ENCODE measurements at regions not wholly inside any gene's neighbourhood (a gene's known extent, or its start where the extent isn't known, plus 50 kb on each side); places are given as distances from the start of the nearest gene placed in this dataset.

DNA sequence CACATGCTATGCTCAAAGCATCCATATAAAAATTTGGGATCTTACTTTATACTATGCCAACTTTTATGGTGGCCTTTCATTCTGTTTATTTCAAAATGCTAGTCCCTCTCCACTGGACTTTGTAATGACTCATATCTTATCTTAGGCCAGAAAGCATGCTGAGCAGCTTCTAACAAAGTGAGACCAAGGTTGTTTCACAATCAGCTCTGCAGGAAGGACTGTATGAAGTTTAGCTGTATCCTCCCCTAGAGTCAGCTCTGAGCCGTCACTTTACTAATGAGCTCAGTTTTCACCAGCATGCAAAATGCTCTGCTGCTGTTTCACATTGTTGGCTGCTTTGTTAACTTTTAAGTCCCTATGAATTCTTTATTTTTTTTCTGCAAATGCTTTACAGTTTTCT lies 1608.8 kb downstream of the OLFM4 start:
- H3K36me3 Mint-ChIP-seq: no peaks in the 10 kb centered on the region
- no peak overlapping the region for H3K27ac ChIP-seq (ENCODE audit: insufficient read depth, low read length, poor library complexity, severe bottlenecking)
- no peaks in the 10 kb centered on the region for H3K27me3 ChIP-seq (ENCODE audit: control insufficient read depth, insufficient read depth, low read length)
- no peak overlapping the region for H3K27ac Mint-ChIP-seq
- no peaks in the 10 kb centered on the region for H3K4me1 ChIP-seq (ENCODE audit: control insufficient read depth, insufficient read depth, low read length, poor library complexity, severe bottlenecking)
- H3K36me3 ChIP-seq (ENCODE audit: control insufficient read depth, insufficient read depth, low read length): no peaks in the 10 kb centered on the region
- no peak overlapping the region for H3K4me3 Mint-ChIP-seq
- H3K9me3 Mint-ChIP-seq: peaks cover 0 to 8% (median 7%) of the 10 kb centered on the region in 7 donors
- H3K9me3 ChIP-seq (ENCODE audit: control insufficient read depth in 2 of 2, low read length in 2 of 2): peaks cover 0 to 2% of the 10 kb centered on the region in 2 experiments
- DNase-seq (no peak), ATAC-seq (ENCODE audit: low read depth in 2 of 2) (no peak)
- no peaks in the 10 kb centered on the region for H3K27me3 Mint-ChIP-seq
- no peak overlapping the region for H3K4me3 ChIP-seq (ENCODE audit: low read depth, low read length)
- H3K4me1 Mint-ChIP-seq: no peaks in the 10 kb centered on the region

DNA sequence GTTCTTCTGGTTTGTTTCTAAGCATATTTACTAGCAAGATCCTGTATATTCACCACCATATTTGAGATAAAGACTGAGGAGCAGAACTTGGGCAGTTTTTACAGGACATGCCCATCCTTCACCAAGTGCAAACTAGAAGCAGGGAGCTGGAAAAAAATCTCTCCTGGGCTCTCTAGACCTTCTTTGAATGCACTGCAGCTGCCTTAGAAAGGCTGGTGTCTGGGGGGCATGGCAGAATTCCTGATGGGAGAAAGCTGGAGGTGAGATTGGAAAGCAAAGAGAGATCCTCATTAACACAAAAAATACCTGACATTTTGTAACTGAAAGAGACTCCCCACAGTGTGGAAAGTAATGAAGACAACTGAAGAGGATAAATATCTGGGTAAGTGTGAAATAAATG lies 1612.1 kb downstream of the OLFM4 start:
- H3K4me1 ChIP-seq (ENCODE audit: control insufficient read depth, insufficient read depth, low read length, poor library complexity, severe bottlenecking): no peaks in the 10 kb centered on the region
- H3K27me3 ChIP-seq (ENCODE audit: control insufficient read depth, insufficient read depth, low read length): no peaks in the 10 kb centered on the region
- no peak overlapping the region for H3K27ac ChIP-seq (ENCODE audit: insufficient read depth, low read length, poor library complexity, severe bottlenecking)
- ATAC-seq (ENCODE audit: low read depth in 2 of 2) (no peak), DNase-seq (no peak)
- no peaks in the 10 kb centered on the region for H3K4me1 Mint-ChIP-seq
- H3K36me3 Mint-ChIP-seq: no peaks in the 10 kb centered on the region
- no peak overlapping the region for H3K4me3 ChIP-seq (ENCODE audit: low read depth, low read length)
- no peak overlapping the region for H3K4me3 Mint-ChIP-seq
- H3K27ac Mint-ChIP-seq: no peak overlapping the region
- H3K9me3 Mint-ChIP-seq: peaks cover 0 to 13% (median 9%) of the 10 kb centered on the region in 7 donors
- H3K36me3 ChIP-seq (ENCODE audit: control insufficient read depth, insufficient read depth, low read length): no peaks in the 10 kb centered on the region
- no peaks in the 10 kb centered on the region for H3K27me3 Mint-ChIP-seq
- peaks cover 0 to 4% of the 10 kb centered on the region in 2 experiments for H3K9me3 ChIP-seq (ENCODE audit: control insufficient read depth in 2 of 2, low read length in 2 of 2)

DNA sequence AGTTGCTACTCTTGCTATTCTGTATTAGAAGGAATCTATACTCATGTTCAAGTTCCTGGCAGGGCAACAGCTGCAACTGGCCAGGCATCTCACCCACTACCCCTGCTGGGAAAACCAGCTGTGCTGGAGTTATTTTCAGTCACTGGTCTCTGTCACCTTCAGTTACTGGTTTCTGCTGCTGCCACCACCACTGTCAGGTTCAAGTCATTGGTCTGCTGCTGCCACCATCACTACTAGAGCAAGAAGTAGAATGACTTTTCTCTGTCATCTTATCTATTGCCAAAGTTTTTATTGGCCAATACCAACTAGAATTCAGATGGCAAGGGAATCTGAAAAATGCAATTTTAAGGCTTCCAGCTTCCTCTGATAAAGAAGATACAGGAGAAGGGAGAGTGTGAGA lies 1615.2 kb downstream of the OLFM4 start:
- Mint-ChIP-seq H3K27ac (no peak overlapping the region), H3K4me1 (no peaks in the 10 kb centered on the region), H3K27me3 (no peaks in the 10 kb centered on the region), H3K4me3 (no peak overlapping the region), H3K9me3 (peaks cover 3 to 12% (median 8%) of the 10 kb centered on the region in 7 donors), H3K36me3 (no peaks in the 10 kb centered on the region)
- ATAC-seq (ENCODE audit: low read depth in 2 of 2): no peak
- no peaks in the 10 kb centered on the region for H3K27me3 ChIP-seq (ENCODE audit: control insufficient read depth, insufficient read depth, low read length)
- no peak overlapping the region for H3K27ac ChIP-seq (ENCODE audit: insufficient read depth, low read length, poor library complexity, severe bottlenecking)
- no peak overlapping the region for H3K4me3 ChIP-seq (ENCODE audit: low read depth, low read length)
- H3K9me3 ChIP-seq (ENCODE audit: control insufficient read depth in 2 of 2, low read length in 2 of 2): peaks cover 4 to 6% of the 10 kb centered on the region in 2 experiments
- DNase-seq: no peak
- no peaks in the 10 kb centered on the region for H3K4me1 ChIP-seq (ENCODE audit: control insufficient read depth, insufficient read depth, low read length, poor library complexity, severe bottlenecking)
- H3K36me3 ChIP-seq (ENCODE audit: control insufficient read depth, insufficient read depth, low read length): no peaks in the 10 kb centered on the region

DNA sequence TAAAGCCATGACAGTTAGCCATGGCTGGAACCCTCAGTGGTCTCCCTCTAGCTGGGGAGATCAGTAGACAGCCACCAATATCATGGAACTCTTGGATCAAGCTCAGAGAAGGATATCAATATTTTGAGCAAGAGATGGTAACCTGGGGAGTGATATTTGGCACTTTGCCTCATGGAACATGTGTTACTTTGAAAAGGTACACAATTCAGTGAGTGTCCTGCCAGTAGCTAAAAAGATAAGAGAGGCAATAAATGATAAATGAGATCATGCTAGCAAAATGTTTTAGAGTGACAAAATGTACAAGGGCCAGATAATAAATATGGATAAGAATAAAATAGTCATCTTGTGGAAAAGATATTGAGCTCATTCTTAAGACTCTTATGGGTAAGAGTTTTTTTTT lies 1618.7 kb downstream of the OLFM4 start:
- H3K27ac Mint-ChIP-seq: no peak overlapping the region
- H3K9me3 ChIP-seq (ENCODE audit: control insufficient read depth in 2 of 2, low read length in 2 of 2): peaks cover 4 to 9% of the 10 kb centered on the region in 2 experiments
- H3K36me3 Mint-ChIP-seq: no peaks in the 10 kb centered on the region
- H3K4me3 ChIP-seq (ENCODE audit: low read depth, low read length): no peak overlapping the region
- H3K36me3 ChIP-seq (ENCODE audit: control insufficient read depth, insufficient read depth, low read length): no peaks in the 10 kb centered on the region
- H3K4me3 Mint-ChIP-seq: no peak overlapping the region
- no peaks in the 10 kb centered on the region for H3K4me1 ChIP-seq (ENCODE audit: control insufficient read depth, insufficient read depth, low read length, poor library complexity, severe bottlenecking)
- H3K27me3 ChIP-seq (ENCODE audit: control insufficient read depth, insufficient read depth, low read length): no peaks in the 10 kb centered on the region
- DNase-seq (no peak), ATAC-seq (ENCODE audit: low read depth in 2 of 2) (no peak)
- H3K4me1 Mint-ChIP-seq: no peaks in the 10 kb centered on the region
- no peaks in the 10 kb centered on the region for H3K27me3 Mint-ChIP-seq
- no peak overlapping the region for H3K27ac ChIP-seq (ENCODE audit: insufficient read depth, low read length, poor library complexity, severe bottlenecking)
- peaks cover 3 to 18% (median 9%) of the 10 kb centered on the region in 7 donors for H3K9me3 Mint-ChIP-seq

DNA sequence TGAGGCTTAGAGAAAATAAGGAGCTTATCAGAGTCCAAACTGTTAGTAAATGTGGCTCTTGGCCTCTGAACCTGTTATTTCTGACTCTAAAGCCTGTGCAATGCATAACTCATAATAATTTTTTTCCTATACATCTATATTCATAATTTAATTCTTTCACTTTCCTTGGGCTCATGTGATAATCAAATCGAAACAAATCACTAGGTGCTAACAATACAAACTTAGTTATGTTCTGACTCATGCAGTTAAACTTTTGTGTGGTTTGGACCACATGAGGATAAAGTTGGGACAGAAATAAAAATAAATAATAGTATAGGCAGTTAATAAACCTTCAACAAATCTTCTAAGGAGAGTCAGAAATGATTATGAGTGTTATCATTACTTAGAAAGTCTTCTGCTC lies 1629.0 kb downstream of the OLFM4 start:
- ATAC-seq (ENCODE audit: low read depth in 2 of 2) (no peak), DNase-seq (no peak)
- Histone ChIP-seq H3K36me3 (ENCODE audit: control insufficient read depth, insufficient read depth, low read length) (no peaks in the 10 kb centered on the region), H3K4me1 (ENCODE audit: control insufficient read depth, insufficient read depth, low read length, poor library complexity, severe bottlenecking) (no peaks in the 10 kb centered on the region), H3K9me3 (ENCODE audit: control insufficient read depth in 2 of 2, low read length in 2 of 2) (peaks cover 0 to 2% of the 10 kb centered on the region in 2 experiments), H3K27me3 (ENCODE audit: control insufficient read depth, insufficient read depth, low read length) (no peaks in the 10 kb centered on the region), H3K4me3 (ENCODE audit: low read depth, low read length) (no peak overlapping the region), H3K27ac (ENCODE audit: insufficient read depth, low read length, poor library complexity, severe bottlenecking) (no peak overlapping the region)
- Mint-ChIP-seq H3K36me3 (no peaks in the 10 kb centered on the region), H3K27ac (no peak overlapping the region), H3K27me3 (no peaks in the 10 kb centered on the region), H3K9me3 (peaks cover 1 to 18% (median 8%) of the 10 kb centered on the region in 7 donors), H3K4me1 (no peaks in the 10 kb centered on the region), H3K4me3 (no peak overlapping the region)

DNA sequence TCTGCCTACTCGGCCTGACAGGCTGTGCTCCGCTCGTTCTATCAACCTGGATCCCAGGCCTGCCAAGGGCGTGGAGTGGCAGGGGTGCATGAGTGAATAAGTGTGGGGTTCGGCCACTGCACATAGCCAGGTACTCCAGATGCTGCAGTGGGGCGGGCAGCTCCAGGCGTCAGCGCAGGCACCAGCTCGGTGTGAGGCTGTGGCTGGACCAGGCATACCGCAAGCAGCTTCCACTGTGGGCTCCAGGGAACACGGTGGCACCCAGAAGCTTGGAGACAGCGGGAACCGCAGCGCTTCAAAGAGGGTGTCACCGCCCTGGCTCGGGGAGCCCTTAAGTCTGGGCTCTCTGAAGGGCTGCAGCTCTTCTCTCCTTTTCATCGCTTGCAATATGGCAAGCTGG lies 1630.2 kb downstream of the OLFM4 start:
- Mint-ChIP-seq H3K27ac (no peak overlapping the region), H3K4me1 (no peaks in the 10 kb centered on the region), H3K9me3 (peaks cover 1 to 18% (median 7%) of the 10 kb centered on the region in 7 donors), H3K4me3 (no peak overlapping the region), H3K36me3 (no peaks in the 10 kb centered on the region), H3K27me3 (no peaks in the 10 kb centered on the region)
- no peak overlapping the region for H3K4me3 ChIP-seq (ENCODE audit: low read depth, low read length)
- no peak overlapping the region for H3K27ac ChIP-seq (ENCODE audit: insufficient read depth, low read length, poor library complexity, severe bottlenecking)
- no peak for DNase-seq
- no peaks in the 10 kb centered on the region for H3K27me3 ChIP-seq (ENCODE audit: control insufficient read depth, insufficient read depth, low read length)
- no peak for ATAC-seq (ENCODE audit: low read depth in 2 of 2)
- H3K9me3 ChIP-seq (ENCODE audit: control insufficient read depth in 2 of 2, low read length in 2 of 2): peaks cover 2 to 3% of the 10 kb centered on the region in 2 experiments
- no peaks in the 10 kb centered on the region for H3K36me3 ChIP-seq (ENCODE audit: control insufficient read depth, insufficient read depth, low read length)
- H3K4me1 ChIP-seq (ENCODE audit: control insufficient read depth, insufficient read depth, low read length, poor library complexity, severe bottlenecking): no peaks in the 10 kb centered on the region

DNA sequence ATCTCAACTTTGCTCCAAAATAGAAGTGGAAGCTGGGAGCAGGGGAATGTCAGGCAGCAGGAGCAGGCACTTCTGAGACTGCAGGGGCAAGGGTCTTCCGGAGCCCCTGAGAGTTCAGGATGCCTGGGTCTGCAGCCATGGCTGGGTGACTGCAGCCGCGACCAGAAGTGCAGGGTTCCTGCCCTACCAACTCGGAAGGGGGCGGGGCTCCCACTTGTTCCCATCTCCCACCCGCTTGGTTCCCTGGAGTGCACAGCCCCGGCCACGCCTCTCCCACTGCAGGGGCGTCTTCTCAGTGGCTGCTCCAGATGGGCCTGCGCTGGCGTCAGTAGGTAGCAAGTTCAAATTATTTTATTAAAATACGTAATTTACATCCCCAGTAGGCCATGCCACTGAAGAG lies 1631.7 kb downstream of the OLFM4 start:
- no peaks in the 10 kb centered on the region for H3K27me3 ChIP-seq (ENCODE audit: control insufficient read depth, insufficient read depth, low read length)
- no peak for ATAC-seq (ENCODE audit: low read depth in 2 of 2)
- Mint-ChIP-seq H3K4me3 (no peak overlapping the region), H3K9me3 (peaks cover 2 to 15% (median 7%) of the 10 kb centered on the region in 7 donors), H3K27me3 (no peaks in the 10 kb centered on the region), H3K4me1 (no peaks in the 10 kb centered on the region), H3K36me3 (no peaks in the 10 kb centered on the region), H3K27ac (no peak overlapping the region)
- no peaks in the 10 kb centered on the region for H3K4me1 ChIP-seq (ENCODE audit: control insufficient read depth, insufficient read depth, low read length, poor library complexity, severe bottlenecking)
- H3K36me3 ChIP-seq (ENCODE audit: control insufficient read depth, insufficient read depth, low read length): no peaks in the 10 kb centered on the region
- H3K4me3 ChIP-seq (ENCODE audit: low read depth, low read length): no peak overlapping the region
- no peak overlapping the region for H3K27ac ChIP-seq (ENCODE audit: insufficient read depth, low read length, poor library complexity, severe bottlenecking)
- H3K9me3 ChIP-seq (ENCODE audit: control insufficient read depth in 2 of 2, low read length in 2 of 2): peaks cover 2 to 3% of the 10 kb centered on the region in 2 experiments
- no peak for DNase-seq

DNA sequence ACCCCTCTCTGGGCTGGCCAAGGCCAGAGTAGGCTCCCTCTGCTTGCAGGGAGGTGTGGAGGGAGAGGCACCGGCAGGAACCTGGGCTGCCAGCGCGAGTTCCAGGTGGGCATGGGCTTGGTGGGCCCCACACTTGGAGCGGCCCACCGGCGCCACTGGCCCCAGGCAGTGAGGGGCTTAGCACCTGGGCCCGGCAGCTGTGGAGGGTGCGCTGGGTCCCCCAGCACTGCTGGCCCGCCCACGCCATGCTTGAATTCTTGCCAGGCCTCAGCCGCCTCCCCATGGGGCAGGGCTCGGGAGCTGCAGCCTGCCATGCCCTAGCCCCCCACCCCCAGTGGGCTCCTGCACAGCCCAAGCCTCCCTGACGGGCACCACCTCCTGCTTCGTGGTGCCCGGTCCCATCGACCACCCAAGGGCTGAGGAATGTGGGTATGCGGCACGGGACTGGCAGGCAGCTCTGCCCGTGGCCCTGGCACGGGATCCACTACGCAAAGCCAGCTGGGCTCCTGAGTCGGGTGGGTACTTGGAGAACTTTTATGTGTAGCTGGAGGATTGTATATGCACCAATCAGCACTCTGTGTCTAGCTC lies 1648.0 kb downstream of the OLFM4 start:
- Mint-ChIP-seq H3K36me3 (no peaks in the 10 kb centered on the region), H3K4me3 (no peak overlapping the region), H3K4me1 (no peaks in the 10 kb centered on the region), H3K27ac (no peak overlapping the region), H3K9me3 (peaks cover 0 to 12% (median 6%) of the 10 kb centered on the region in 7 donors), H3K27me3 (no peaks in the 10 kb centered on the region)
- DNase-seq (no peak), ATAC-seq (ENCODE audit: low read depth in 2 of 2) (no peak)
- no peak overlapping the region for H3K27ac ChIP-seq (ENCODE audit: insufficient read depth, low read length, poor library complexity, severe bottlenecking)
- no peaks in the 10 kb centered on the region for H3K27me3 ChIP-seq (ENCODE audit: control insufficient read depth, insufficient read depth, low read length)
- no peaks in the 10 kb centered on the region for H3K36me3 ChIP-seq (ENCODE audit: control insufficient read depth, insufficient read depth, low read length)
- peaks cover 3 to 9% of the 10 kb centered on the region in 2 experiments for H3K9me3 ChIP-seq (ENCODE audit: control insufficient read depth in 2 of 2, low read length in 2 of 2)
- no peak overlapping the region for H3K4me3 ChIP-seq (ENCODE audit: low read depth, low read length)
- H3K4me1 ChIP-seq (ENCODE audit: control insufficient read depth, insufficient read depth, low read length, poor library complexity, severe bottlenecking): no peaks in the 10 kb centered on the region
